Gastroesophageal sphincter (tissue), 3 donors: ENCODE measurements at regions not wholly inside any gene's neighbourhood (a gene's known extent, or its start where the extent isn't known, plus 50 kb on each side); places are given as distances from the start of the nearest gene placed in this dataset.

Experiments
- POLR2A ChIP-seq, 2 donors: fragments of 450-650 bp; IDR thresholded peaks; one replicate each; pipeline ENCODE4 v1.6.1; 2017; ENCODE audit warnings: antibody characterized with exemption in 2 of 2, mild to moderate bottlenecking in 2 of 2, moderate library complexity in 1 of 2
- POLR2AphosphoS5 ChIP-seq: sonication (generic); formaldehyde crosslinking; IDR thresholded peaks from one replicate; pipeline ENCODE4 v1.6.1; 2017; ENCODE audit warnings: antibody characterized with exemption
- TF ChIP-seq, protein P1 (sequence below), 4 experiments: fragments of 200-600 bp in 2 of 4; fragments of 450-650 bp in 2 of 4; sonication (generic) in 1 of 4; IDR thresholded peaks; one replicate each; pipeline ENCODE4 v1.5.1; 2017 to 2019; ENCODE audit warnings: antibody characterized with exemption in 4 of 4, mild to moderate bottlenecking in 2 of 4, moderate library complexity in 2 of 4

GRCh38 chr18:45284174-45284573, 331.1 kb upstream of the SLC14A2 start:
- TF ChIP-seq POLR2A (IDR thresholded peaks at IDR 0.05) (no peak), POLR2AphosphoS5 (no peak)
- TF ChIP-seq, protein P1, sequence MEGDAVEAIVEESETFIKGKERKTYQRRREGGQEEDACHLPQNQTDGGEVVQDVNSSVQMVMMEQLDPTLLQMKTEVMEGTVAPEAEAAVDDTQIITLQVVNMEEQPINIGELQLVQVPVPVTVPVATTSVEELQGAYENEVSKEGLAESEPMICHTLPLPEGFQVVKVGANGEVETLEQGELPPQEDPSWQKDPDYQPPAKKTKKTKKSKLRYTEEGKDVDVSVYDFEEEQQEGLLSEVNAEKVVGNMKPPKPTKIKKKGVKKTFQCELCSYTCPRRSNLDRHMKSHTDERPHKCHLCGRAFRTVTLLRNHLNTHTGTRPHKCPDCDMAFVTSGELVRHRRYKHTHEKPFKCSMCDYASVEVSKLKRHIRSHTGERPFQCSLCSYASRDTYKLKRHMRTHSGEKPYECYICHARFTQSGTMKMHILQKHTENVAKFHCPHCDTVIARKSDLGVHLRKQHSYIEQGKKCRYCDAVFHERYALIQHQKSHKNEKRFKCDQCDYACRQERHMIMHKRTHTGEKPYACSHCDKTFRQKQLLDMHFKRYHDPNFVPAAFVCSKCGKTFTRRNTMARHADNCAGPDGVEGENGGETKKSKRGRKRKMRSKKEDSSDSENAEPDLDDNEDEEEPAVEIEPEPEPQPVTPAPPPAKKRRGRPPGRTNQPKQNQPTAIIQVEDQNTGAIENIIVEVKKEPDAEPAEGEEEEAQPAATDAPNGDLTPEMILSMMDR (IDR thresholded peaks at IDR 0.05): no peak
